H1 (cell line): ENCODE measurements at regions not wholly inside any gene's neighbourhood (a gene's known extent, or its start where the extent isn't known, plus 50 kb on each side); places are given as distances from the start of the nearest gene placed in this dataset.
"Not testable (repeated sequence)": the region's sequence is repeated elsewhere in the genome, so short reads cannot be mapped to it uniquely, and the experiment has no call there.

Experiments
- CTCF ChIA-PET: fragments of 300-600 bp; sonication (Branson Sonifier 250); formaldehyde crosslinking; loops from one replicate; lab custom pipeline; 2021; ENCODE audit not compliant: partially characterized antibody; lab: Charles Lee
- POLR2A ChIA-PET: fragments of 300-600 bp; sonication (Branson Sonifier 250); formaldehyde crosslinking; loops from one replicate; lab custom pipeline; 2021; ENCODE audit warnings: inconsistent platforms; ENCODE audit not compliant: partially characterized antibody; lab: Charles Lee
- DNase-seq, 2 experiments: peaks; one replicate each; pipeline versions ENCODE4 v3.0.0 to v3.0.0-alpha.2; 2010 to 2022; ENCODE audit warnings: low spot score in 2 of 2, low read depth in 1 of 2, mixed read lengths in 1 of 2
- FAIRE-seq: peaks from 2 replicates; lab custom pipeline; 2011; peaks lifted over from hg19 to GRCh38; lab: Jason Lieb, UNC
- H2AFZ ChIP-seq: 2 replicates; pipeline ENCODE4 v1.8.1; 2012; ENCODE audit warnings: low read length, inconsistent platforms
- H2AK5ac ChIP-seq: 2 replicates; pipeline ENCODE4 v1.6.1; 2013; ENCODE audit warnings: low read depth, low read length
- H2BK120ac ChIP-seq: replicated peaks from 2 replicates; pipeline ENCODE3; 2013; ENCODE audit warnings: low read depth, low read length, inconsistent platforms
- H2BK12ac ChIP-seq: 2 replicates; pipeline ENCODE4 v1.6.1; 2013; ENCODE audit warnings: low read depth, low read length
- H2BK15ac ChIP-seq: 2 replicates; pipeline ENCODE4 v1.6.1; 2013; ENCODE audit warnings: low read length
- H2BK20ac ChIP-seq: 2 replicates; pipeline ENCODE4 v1.6.1; 2013; ENCODE audit warnings: low read length
- H2BK5ac ChIP-seq: 2 replicates; pipeline ENCODE4 v1.6.1; 2013; ENCODE audit warnings: low read depth, low read length
- H3K14ac ChIP-seq: 2 replicates; pipeline ENCODE4 v1.6.1; 2013; ENCODE audit warnings: inconsistent platforms; ENCODE audit not compliant: insufficient read length
- H3K18ac ChIP-seq: 2 replicates; pipeline ENCODE4 v1.6.1; 2013; ENCODE audit warnings: low read length; ENCODE audit errors: extremely low read depth
- H3K23ac ChIP-seq: 2 replicates; pipeline ENCODE4 v1.6.1; 2013; ENCODE audit warnings: inconsistent platforms; ENCODE audit not compliant: insufficient read length
- H3K23me2 ChIP-seq: 2 replicates; pipeline ENCODE4 v1.6.1; 2013; ENCODE audit warnings: low read depth, low read length
- H3K27ac ChIP-seq: 2 replicates; pipeline ENCODE4 v1.6.1; 2011; ENCODE audit warnings: low read depth, low read length, inconsistent platforms
- H3K27me3 ChIP-seq, 4 experiments: replicated peaks in 1 of 4; 1 replicate in 1 of 4; 2 replicates in 3 of 4; pipeline versions ENCODE4 v1.6.1 to v1.8.1; 2011 to 2013; ENCODE audit warnings: low read length in 3 of 4, mild to moderate bottlenecking in 3 of 4, inconsistent platforms in 2 of 4, mixed read lengths in 2 of 4, moderate library complexity in 1 of 4; ENCODE audit not compliant: control insufficient read depth in 3 of 4, insufficient read depth in 3 of 4; ENCODE audit errors: extremely low read depth in 1 of 4
- H3K36me3 ChIP-seq, 4 experiments: 2 replicates each; pipeline versions ENCODE4 v1.6.1 to v1.8.1; 2011 to 2013; ENCODE audit warnings: mild to moderate bottlenecking in 4 of 4, low read length in 3 of 4, moderate library complexity in 2 of 4, control low read depth in 1 of 4, inconsistent platforms in 1 of 4; ENCODE audit not compliant: insufficient read depth in 4 of 4, control insufficient read depth in 2 of 4
- H3K4ac ChIP-seq: replicated peaks from 2 replicates; pipeline ENCODE3; 2013; ENCODE audit warnings: low read length, low read depth, mixed read lengths, inconsistent platforms; ENCODE audit not compliant: insufficient read length
- H3K4me1 ChIP-seq, 4 experiments: replicated peaks in 1 of 4; 1 replicate in 1 of 4; 2 replicates in 3 of 4; pipeline versions ENCODE4 v1.6.1 to v1.8.1; 2011 to 2013; ENCODE audit warnings: low read length in 3 of 4, inconsistent platforms in 2 of 4, mixed read lengths in 1 of 4; ENCODE audit not compliant: insufficient read depth in 4 of 4, control insufficient read depth in 3 of 4
- H3K4me2 ChIP-seq, 2 experiments: 2 replicates each; pipeline versions ENCODE4 v1.6.1 to v1.8.1; 2011 to 2013; ENCODE audit warnings: low read depth in 2 of 2, low read length in 2 of 2, control low read depth in 1 of 2, inconsistent platforms in 1 of 2, mild to moderate bottlenecking in 1 of 2; ENCODE audit not compliant: insufficient read depth in 1 of 2
- H3K4me3 ChIP-seq, 4 experiments: fragments of 200-600, 300-600 bp in 1 of 4; sonication (generic), shearing (Covaris generic), sonication (Bioruptor Twin) in 1 of 4; 2 replicates each; pipeline versions ENCODE4 v1.5.1 to v1.8.1; 2011 to 2016; ENCODE audit warnings: low read length in 4 of 4, low read depth in 3 of 4, control low read depth in 2 of 4, inconsistent platforms in 2 of 4, mild to moderate bottlenecking in 2 of 4, mixed read lengths in 1 of 4, moderate library complexity in 1 of 4; ENCODE audit not compliant: insufficient read depth in 2 of 4; ENCODE audit errors: extremely low read depth in 1 of 4
- H3K56ac ChIP-seq: replicated peaks from 2 replicates; pipeline ENCODE3; 2013; ENCODE audit warnings: low read depth, mild to moderate bottlenecking, mixed read lengths, low read length, inconsistent platforms; ENCODE audit not compliant: insufficient read length
- H3K79me1 ChIP-seq: 2 replicates; pipeline ENCODE4 v1.6.1; 2013; ENCODE audit warnings: low read depth, low read length, control low read depth
- H3K79me2 ChIP-seq, 2 experiments: 2 replicates each; pipeline versions ENCODE4 v1.6.1 to v1.8.1; 2012 to 2013; ENCODE audit warnings: low read length in 2 of 2, mild to moderate bottlenecking in 2 of 2, inconsistent platforms in 1 of 2; ENCODE audit not compliant: insufficient read depth in 2 of 2, control insufficient read depth in 1 of 2
- H3K9ac ChIP-seq, 4 experiments: replicated peaks in 1 of 4; 1 replicate in 1 of 4; 2 replicates in 3 of 4; pipeline versions ENCODE4 v1.6.1 to v1.8.1; 2011 to 2013; ENCODE audit warnings: low read depth in 3 of 4, low read length in 3 of 4, control low read depth in 2 of 4, mild to moderate bottlenecking in 2 of 4, moderate library complexity in 2 of 4, inconsistent platforms in 1 of 4; ENCODE audit errors: extremely low read depth in 1 of 4
- H3K9me3 ChIP-seq, 2 experiments: 2 replicates each; pipeline versions ENCODE4 v1.6.1 to v1.8.1; 2012 to 2013; ENCODE audit warnings: mild to moderate bottlenecking in 2 of 2, moderate library complexity in 2 of 2, control low read depth in 1 of 2, inconsistent platforms in 1 of 2, low read depth in 1 of 2, low read length in 1 of 2, mixed read lengths in 1 of 2; ENCODE audit not compliant: insufficient read depth in 2 of 2
- H4K20me1 ChIP-seq, 2 experiments: replicated peaks in 1 of 2; 2 replicates each; pipeline versions ENCODE3 to v1.8.1; 2011 to 2013; ENCODE audit warnings: inconsistent platforms in 2 of 2, low read length in 2 of 2, mild to moderate bottlenecking in 1 of 2; ENCODE audit not compliant: insufficient read depth in 2 of 2, control insufficient read depth in 1 of 2
- H4K5ac ChIP-seq: 2 replicates; pipeline ENCODE4 v1.6.1; 2013; ENCODE audit warnings: low read length, low read depth, mixed read lengths, inconsistent platforms; ENCODE audit not compliant: insufficient read length
- H4K8ac ChIP-seq: 2 replicates; pipeline ENCODE4 v1.8.0; 2013; ENCODE audit warnings: mild to moderate bottlenecking, moderate library complexity, low read length, inconsistent platforms; ENCODE audit not compliant: insufficient read depth; ENCODE audit errors: extremely low read depth
- H4K91ac ChIP-seq: replicated peaks from 2 replicates; pipeline ENCODE3; 2013; ENCODE audit warnings: low read length, mixed read lengths, inconsistent platforms; ENCODE audit not compliant: insufficient read length
- WGBS, 2 experiments: shearing (Covaris generic) in 1 of 2; methylation state at CpG; one replicate each; pipeline versions ENCODE4 v1.1.6 to v1.1.7; 2013 to 2015; ENCODE audit warnings: low lambda C conversion rate in 2 of 2, mixed read lengths in 2 of 2, inconsistent platforms in 1 of 2, low coverage in 1 of 2, missing lambda C conversion rate in 1 of 2; ENCODE audit not compliant: insufficient replicate concordance in 2 of 2, insufficient coverage in 1 of 2, insufficient read length in 1 of 2; ENCODE audit errors: extremely low coverage in 1 of 2, missing lambda C conversion rate in 1 of 2; 5-methylcytosine and 5-hydroxymethylcytosine counted together

GRCh38 chr4:72929596-72930274 is 139.8 kb downstream of the COX18 start:
- DNase-seq, H3K79me1 ChIP-seq, H2AK5ac ChIP-seq, H2BK5ac ChIP-seq, FAIRE-seq, H2BK20ac ChIP-seq, H2BK15ac ChIP-seq, H2AFZ ChIP-seq, H3K14ac ChIP-seq, H4K91ac ChIP-seq, H3K56ac ChIP-seq, H3K4me2 ChIP-seq, H4K20me1 ChIP-seq, H2BK120ac ChIP-seq, H4K5ac ChIP-seq, H3K36me3 ChIP-seq, H3K4me3 ChIP-seq, H3K27me3 ChIP-seq, H3K9me3 ChIP-seq, H4K8ac ChIP-seq, H3K27ac ChIP-seq, H3K9ac ChIP-seq, H3K4me1 ChIP-seq, H3K23me2 ChIP-seq, H3K4ac ChIP-seq, H3K79me2 ChIP-seq, H2BK12ac ChIP-seq, H3K18ac ChIP-seq, H3K23ac ChIP-seq, POLR2A ChIA-PET, CTCF ChIA-PET: not testable (repeated sequence)
- 94% methylated on average over 9 of the region's 10 CpGs; no CpG with 5 or more reads in 1 of the 2 experiments for WGBS, 2 experiments
